Mesenchymal stem cell (in vitro differentiated cells and primary cell): ENCODE measurements at regions not wholly inside any gene's neighbourhood (a gene's known extent, or its start where the extent isn't known, plus 50 kb on each side); places are given as distances from the start of the nearest gene placed in this dataset.
"Not testable (repeated sequence)": the region's sequence is repeated elsewhere in the genome, so short reads cannot be mapped to it uniquely, and the experiment has no call there.

ENCODE experiments used
- DNase-seq: peaks from one replicate; pipeline ENCODE4 v3.0.0-alpha.2; 2013
- H2AFZ ChIP-seq: one replicate; pipeline ENCODE4 v1.6.1; 2013; ENCODE audit warnings: low read depth, mild to moderate bottlenecking, control low read depth, inconsistent platforms, low read length, moderate library complexity
- H2AK5ac ChIP-seq: 2 replicates; pipeline ENCODE4 v1.6.1; 2013; ENCODE audit warnings: low read length, moderate library complexity, mild to moderate bottlenecking, inconsistent platforms; ENCODE audit not compliant: severe bottlenecking
- H2BK120ac ChIP-seq: one replicate; pipeline ENCODE4 v1.6.1; 2013; ENCODE audit warnings: low read depth, mild to moderate bottlenecking, inconsistent platforms, low read length, moderate library complexity
- H2BK12ac ChIP-seq, 2 experiments: one replicate each; pipeline ENCODE4 v1.6.1; 2013; ENCODE audit warnings: inconsistent platforms in 2 of 2, low read length in 2 of 2, mild to moderate bottlenecking in 2 of 2, moderate library complexity in 2 of 2, control low read depth in 1 of 2
- H2BK15ac ChIP-seq: one replicate; pipeline ENCODE4 v1.6.1; 2013; ENCODE audit warnings: mild to moderate bottlenecking, low read depth, inconsistent platforms; ENCODE audit not compliant: poor library complexity, severe bottlenecking
- H2BK5ac ChIP-seq: 2 replicates; pipeline ENCODE4 v1.6.1; 2013; ENCODE audit warnings: low read depth, mild to moderate bottlenecking, low read length, control low read depth, inconsistent platforms; ENCODE audit not compliant: poor library complexity, severe bottlenecking
- H3K14ac ChIP-seq, 2 experiments: one replicate each; pipeline ENCODE4 v1.6.1; 2013; ENCODE audit warnings: inconsistent platforms in 2 of 2, low read length in 2 of 2, control low read depth in 1 of 2, mild to moderate bottlenecking in 1 of 2, moderate library complexity in 1 of 2
- H3K18ac ChIP-seq, 2 experiments: one replicate each; pipeline ENCODE4 v1.6.1; 2013; ENCODE audit warnings: inconsistent platforms in 2 of 2, low read length in 2 of 2, control low read depth in 1 of 2, low read depth in 1 of 2, mild to moderate bottlenecking in 1 of 2
- H3K23ac ChIP-seq, 2 experiments: one replicate each; pipeline ENCODE4 v1.6.1; 2013; ENCODE audit warnings: inconsistent platforms in 2 of 2, low read length in 2 of 2, mild to moderate bottlenecking in 2 of 2, moderate library complexity in 2 of 2, control low read depth in 1 of 2
- H3K27ac ChIP-seq: 2 replicates; pipeline ENCODE4 v1.5.1; 2013; ENCODE audit warnings: mild to moderate bottlenecking, moderate library complexity, low read length, control low read depth, inconsistent platforms; ENCODE audit not compliant: poor library complexity, severe bottlenecking
- H3K27me3 ChIP-seq, 2 experiments: 2 replicates each; pipeline versions ENCODE4 v1.6.1 to v1.7.0; 2013; ENCODE audit warnings: low read length in 2 of 2, mild to moderate bottlenecking in 2 of 2, moderate library complexity in 2 of 2, control low read depth in 1 of 2, inconsistent platforms in 1 of 2; ENCODE audit not compliant: control insufficient read depth in 1 of 2, insufficient read depth in 1 of 2
- H3K36me3 ChIP-seq, 2 experiments: 2 replicates each; pipeline versions ENCODE4 v1.6.1 to v1.7.0; 2013; ENCODE audit warnings: low read length in 2 of 2, control low read depth in 1 of 2, inconsistent platforms in 1 of 2, low read depth in 1 of 2, mild to moderate bottlenecking in 1 of 2; ENCODE audit not compliant: insufficient read depth in 2 of 2, control insufficient read depth in 1 of 2
- H3K4ac ChIP-seq, 2 experiments: one replicate each; pipeline ENCODE4 v1.6.1; 2013; ENCODE audit warnings: inconsistent platforms in 2 of 2, low read length in 2 of 2, mild to moderate bottlenecking in 2 of 2, moderate library complexity in 2 of 2, control low read depth in 1 of 2, low read depth in 1 of 2
- H3K4me1 ChIP-seq: 2 replicates; pipeline ENCODE4 v1.6.1; 2013; ENCODE audit warnings: low read depth, low read length, control low read depth; ENCODE audit not compliant: control insufficient read depth, insufficient read depth
- H3K4me2 ChIP-seq: 2 replicates; pipeline ENCODE4 v1.6.1; 2013; ENCODE audit warnings: low read length, mild to moderate bottlenecking, inconsistent platforms; ENCODE audit not compliant: poor library complexity, severe bottlenecking
- H3K4me3 ChIP-seq, 2 experiments: 2 replicates each; pipeline versions ENCODE4 v1.5.1 to v1.7.0; 2013; ENCODE audit warnings: low read length in 2 of 2, mild to moderate bottlenecking in 2 of 2, control low read depth in 1 of 2, low read depth in 1 of 2; ENCODE audit not compliant: insufficient read depth in 1 of 2
- H3K79me1 ChIP-seq: replicated peaks from 2 replicates; pipeline ENCODE4 v1.6.1; 2013; ENCODE audit warnings: mild to moderate bottlenecking, control low read depth, low read length, inconsistent platforms; ENCODE audit not compliant: poor library complexity, severe bottlenecking
- H3K9ac ChIP-seq: 2 replicates; pipeline ENCODE4 v1.7.0; 2013; ENCODE audit warnings: mild to moderate bottlenecking, low read length, moderate library complexity
- H3K9me3 ChIP-seq: 2 replicates; pipeline ENCODE4 v1.7.0; 2013; ENCODE audit warnings: mild to moderate bottlenecking, low read length; ENCODE audit not compliant: control insufficient read depth
- H4K8ac ChIP-seq: one replicate; pipeline ENCODE4 v1.6.1; 2013; ENCODE audit warnings: inconsistent platforms, mild to moderate bottlenecking, low read length, moderate library complexity
- H4K91ac ChIP-seq: one replicate; pipeline ENCODE4 v1.6.1; 2013; ENCODE audit warnings: mild to moderate bottlenecking, low read length, inconsistent platforms
- WGBS: methylation state at CpG from one replicate; pipeline ENCODE4 v1.1.7; 2013; ENCODE audit warnings: mixed read lengths; 5-methylcytosine and 5-hydroxymethylcytosine counted together

- H2BK5ac ChIP-seq, H3K27me3 ChIP-seq, H4K8ac ChIP-seq, H2BK12ac ChIP-seq, H3K18ac ChIP-seq, H3K4me2 ChIP-seq, H3K14ac ChIP-seq, H2BK120ac ChIP-seq, H3K4ac ChIP-seq, H2AK5ac ChIP-seq, H2AFZ ChIP-seq, H3K79me1 ChIP-seq, H4K91ac ChIP-seq, H2BK15ac ChIP-seq, H3K9ac ChIP-seq, H3K27ac ChIP-seq, H3K4me1 ChIP-seq, H3K9me3 ChIP-seq, H3K4me3 ChIP-seq, H3K36me3 ChIP-seq, H3K23ac ChIP-seq, DNase-seq: not testable (repeated sequence)
- no CpG with 5 or more reads among the region's 5 CpGs for WGBS
Measured at GRCh38 chr14:105585722-105586121, 59.3 kb downstream of the TMEM121 start.

- WGBS, result no CpG with 5 or more reads among the region's 16 CpGs
- not testable (repeated sequence) for H3K4me1 ChIP-seq, H3K4me2 ChIP-seq, H3K27ac ChIP-seq, H2AFZ ChIP-seq, H2BK5ac ChIP-seq, H3K9me3 ChIP-seq, H3K14ac ChIP-seq, H3K27me3 ChIP-seq, H4K8ac ChIP-seq, H3K23ac ChIP-seq, DNase-seq, H3K36me3 ChIP-seq, H4K91ac ChIP-seq, H2BK15ac ChIP-seq, H3K18ac ChIP-seq, H2AK5ac ChIP-seq, H3K79me1 ChIP-seq, H3K4ac ChIP-seq, H2BK120ac ChIP-seq, H3K9ac ChIP-seq, H2BK12ac ChIP-seq, H3K4me3 ChIP-seq
Measured at GRCh38 chr14:105586144-105586872, 59.9 kb downstream of the TMEM121 start.

DNA sequence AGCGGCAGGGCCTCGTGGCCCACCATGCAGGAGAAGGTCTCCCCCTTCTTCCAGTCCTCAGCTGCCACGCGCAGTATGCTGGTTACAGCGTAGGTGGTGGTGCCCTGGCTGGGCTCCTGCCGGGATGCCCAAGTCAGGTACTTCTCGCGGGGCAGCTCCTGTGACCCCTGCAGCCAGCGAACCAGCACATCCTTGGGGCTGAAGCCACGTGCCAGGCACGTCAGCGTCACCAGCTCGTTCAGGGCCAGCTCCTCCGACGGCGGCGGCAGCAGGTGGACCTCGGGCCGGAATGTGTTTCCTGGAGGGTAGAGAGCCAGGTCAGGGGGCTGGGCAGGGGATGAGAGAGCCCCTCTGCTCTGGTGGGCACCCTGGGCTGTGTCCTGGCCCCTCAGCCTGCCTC is 60.7 kb downstream of the TMEM121 start:
- H2BK15ac ChIP-seq, H3K23ac ChIP-seq, H2BK12ac ChIP-seq, H4K91ac ChIP-seq, H2BK5ac ChIP-seq, H3K4me1 ChIP-seq, H4K8ac ChIP-seq, H2AK5ac ChIP-seq, H3K4me2 ChIP-seq, H3K9ac ChIP-seq, H3K27me3 ChIP-seq, H3K36me3 ChIP-seq, H3K27ac ChIP-seq, H2AFZ ChIP-seq, H3K4ac ChIP-seq, H3K9me3 ChIP-seq, H3K18ac ChIP-seq, H3K79me1 ChIP-seq, DNase-seq, H3K4me3 ChIP-seq, H3K14ac ChIP-seq, H2BK120ac ChIP-seq: not testable (repeated sequence)
- 80% methylated on average over 1 of the region's 19 CpGs for WGBS

DNA sequence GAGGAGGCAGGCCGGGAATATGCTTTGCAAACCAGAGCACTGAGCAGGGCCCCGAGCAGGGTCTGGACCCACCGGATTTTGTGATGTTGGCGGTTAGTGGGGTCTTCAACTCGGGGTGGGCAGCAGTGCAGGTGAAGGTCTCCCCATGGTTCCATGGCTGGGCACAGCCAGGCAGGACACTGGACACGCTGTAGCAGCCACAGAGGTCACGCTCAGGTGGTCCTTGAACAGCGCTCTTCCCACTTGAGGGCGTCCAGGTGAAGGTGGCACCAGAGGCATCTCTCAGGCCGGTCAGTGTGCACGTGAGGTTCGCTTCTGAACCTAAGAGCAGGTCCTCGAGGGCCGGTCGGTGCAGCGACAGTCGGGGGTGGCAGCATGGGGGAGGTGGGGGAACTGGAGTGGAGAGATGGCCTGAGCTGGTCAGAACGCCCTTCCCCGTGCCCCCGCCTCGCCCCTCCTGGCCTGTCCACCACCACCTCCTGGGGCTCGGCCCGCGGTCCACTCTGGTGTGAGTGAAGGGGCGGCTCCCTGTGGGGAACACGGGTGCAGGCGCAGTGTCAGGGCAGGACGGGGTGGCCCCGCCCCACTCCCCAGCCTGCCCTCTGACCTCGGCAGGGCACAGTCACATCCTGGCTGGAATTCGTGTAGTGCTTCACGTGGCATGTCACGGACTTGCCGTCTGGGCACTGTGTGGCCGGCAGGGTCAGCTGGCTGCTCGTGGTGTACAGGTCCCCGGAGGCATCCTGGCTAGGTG is 61.3 kb downstream of the TMEM121 start:
- 88% methylated on average over 29 of the region's 37 CpGs for WGBS
- not testable (repeated sequence) for H3K18ac ChIP-seq, H3K27ac ChIP-seq

More for the DNA sequence above, 61.3 kb downstream of the TMEM121 start:
- H2BK5ac ChIP-seq, H3K14ac ChIP-seq, H3K9me3 ChIP-seq, H3K4me2 ChIP-seq, H3K4ac ChIP-seq, H2AK5ac ChIP-seq, H3K9ac ChIP-seq, H2BK15ac ChIP-seq, H2BK120ac ChIP-seq, H2BK12ac ChIP-seq, DNase-seq, H3K4me3 ChIP-seq, H3K27me3 ChIP-seq, H2AFZ ChIP-seq, H4K91ac ChIP-seq, H3K36me3 ChIP-seq, H3K23ac ChIP-seq, H3K79me1 ChIP-seq, H4K8ac ChIP-seq, H3K4me1 ChIP-seq: not testable (repeated sequence)
